Uterus (tissue), 2 donors: ENCODE measurements at regions not wholly inside any gene's neighbourhood (a gene's known extent, or its start where the extent isn't known, plus 50 kb on each side); places are given as distances from the start of the nearest gene placed in this dataset.

Experiments used
- POLR2A ChIP-seq, 2 donors: fragments of 450-650 bp; IDR thresholded peaks; one replicate each; pipeline ENCODE4 v1.6.1; 2016; ENCODE audit warnings: antibody characterized with exemption in 2 of 2, mild to moderate bottlenecking in 1 of 2, moderate library complexity in 1 of 2
- TF ChIP-seq, protein P1 (sequence below), 4 experiments: fragments of 200-600 bp in 2 of 4; fragments of 450-650 bp in 2 of 4; sonication (generic) in 2 of 4; IDR thresholded peaks; one replicate each; pipeline ENCODE4 v1.5.1; 2016 to 2019; ENCODE audit warnings: antibody characterized with exemption in 4 of 4, mild to moderate bottlenecking in 2 of 4, moderate library complexity in 1 of 4

DNA sequence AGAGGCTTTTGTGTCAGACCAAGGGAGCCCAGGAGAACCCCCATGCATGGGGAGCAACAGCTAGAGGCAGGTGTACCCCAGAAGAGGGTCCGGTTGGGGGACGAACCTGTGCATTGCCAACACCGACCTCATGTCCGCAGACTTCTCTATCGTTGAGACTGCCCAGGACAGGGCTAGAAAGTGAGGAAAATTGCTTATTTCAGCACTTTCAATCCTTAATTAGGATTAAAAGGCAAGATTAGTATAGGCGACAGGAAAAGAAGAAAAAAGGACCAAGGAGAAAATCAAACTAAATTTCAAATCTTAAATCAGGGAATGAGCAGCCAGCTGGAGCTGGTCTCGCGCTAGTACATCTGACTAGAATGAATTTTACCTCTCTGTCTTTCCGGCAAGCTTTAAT is 438.9 kb upstream of the SOX11 start:
- TF ChIP-seq, protein P1, sequence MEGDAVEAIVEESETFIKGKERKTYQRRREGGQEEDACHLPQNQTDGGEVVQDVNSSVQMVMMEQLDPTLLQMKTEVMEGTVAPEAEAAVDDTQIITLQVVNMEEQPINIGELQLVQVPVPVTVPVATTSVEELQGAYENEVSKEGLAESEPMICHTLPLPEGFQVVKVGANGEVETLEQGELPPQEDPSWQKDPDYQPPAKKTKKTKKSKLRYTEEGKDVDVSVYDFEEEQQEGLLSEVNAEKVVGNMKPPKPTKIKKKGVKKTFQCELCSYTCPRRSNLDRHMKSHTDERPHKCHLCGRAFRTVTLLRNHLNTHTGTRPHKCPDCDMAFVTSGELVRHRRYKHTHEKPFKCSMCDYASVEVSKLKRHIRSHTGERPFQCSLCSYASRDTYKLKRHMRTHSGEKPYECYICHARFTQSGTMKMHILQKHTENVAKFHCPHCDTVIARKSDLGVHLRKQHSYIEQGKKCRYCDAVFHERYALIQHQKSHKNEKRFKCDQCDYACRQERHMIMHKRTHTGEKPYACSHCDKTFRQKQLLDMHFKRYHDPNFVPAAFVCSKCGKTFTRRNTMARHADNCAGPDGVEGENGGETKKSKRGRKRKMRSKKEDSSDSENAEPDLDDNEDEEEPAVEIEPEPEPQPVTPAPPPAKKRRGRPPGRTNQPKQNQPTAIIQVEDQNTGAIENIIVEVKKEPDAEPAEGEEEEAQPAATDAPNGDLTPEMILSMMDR (IDR thresholded peaks at IDR 0.05) = no peak
- no peak for TF ChIP-seq POLR2A (IDR thresholded peaks at IDR 0.05)
